ENCODE measurements at regions not wholly inside any gene's neighbourhood (a gene's known extent, or its start where the extent isn't known, plus 50 kb on each side); places are given as distances from the start of the nearest gene placed in this dataset.

GRCh38 chr6:121896363-121896762, 460.9 kb downstream of the GJA1 start:
- no peaks in the 10 kb centered on the region for H3K36me3 ChIP-seq (ENCODE audit: control insufficient read depth in 4 of 4, insufficient read depth in 3 of 4, low read depth in 1 of 4, low read length in 3 of 4)
- TF ChIP-seq EGR1 (IDR thresholded peaks at IDR 0.05; ENCODE audit: low read depth in 2 of 2) (no peak), ZBTB33 (IDR thresholded peaks at IDR 0.05) (no peak), REST (IDR thresholded peaks at IDR 0.05) (no peak), FOXA1 (IDR thresholded peaks at IDR 0.05) (no peak), RAD21 (IDR thresholded peaks at IDR 0.05) (no peak), HNF4A (conservative IDR thresholded peaks at IDR 0.05) (no peak), YY1 (IDR thresholded peaks at IDR 0.05) (no peak)
- no peak for DNase-seq (ENCODE audit: low spot score)
- no peak overlapping the region for H3K4me3 ChIP-seq (ENCODE audit: low read depth in 1 of 3, low read length in 3 of 3)
- no peaks in the 10 kb centered on the region for H3K9me3 ChIP-seq (ENCODE audit: control insufficient read depth in 4 of 4, low read length in 3 of 4)
- no peaks in the 10 kb centered on the region for H3K27me3 ChIP-seq (ENCODE audit: control insufficient read depth in 4 of 4, insufficient read depth in 4 of 4, low read length in 3 of 4)
- WGBS, result 61% methylated on average over 1 of the region's 1 CpG
- H3K4me1 ChIP-seq (ENCODE audit: control insufficient read depth in 4 of 4, insufficient read depth in 4 of 4, low read length in 3 of 4), result no peaks in the 10 kb centered on the region
- H3K9ac ChIP-seq (ENCODE audit: low read depth in 1 of 2, low read length in 2 of 2), result no peak overlapping the region
- H3K27ac ChIP-seq (ENCODE audit: low read depth in 1 of 2, low read length in 2 of 2), result no peak overlapping the region

GRCh38 chr6:121896771-121897170, 461.3 kb downstream of the GJA1 start:
- Histone ChIP-seq H3K4me3 (ENCODE audit: low read depth in 1 of 3, low read length in 3 of 3) (no peak overlapping the region), H3K27ac (ENCODE audit: low read depth in 1 of 2, low read length in 2 of 2) (no peak overlapping the region), H3K9ac (ENCODE audit: low read depth in 1 of 2, low read length in 2 of 2) (no peak overlapping the region), H3K9me3 (ENCODE audit: control insufficient read depth in 4 of 4, low read length in 3 of 4) (no peaks in the 10 kb centered on the region), H3K27me3 (ENCODE audit: control insufficient read depth in 4 of 4, insufficient read depth in 4 of 4, low read length in 3 of 4) (no peaks in the 10 kb centered on the region), H3K4me1 (ENCODE audit: control insufficient read depth in 4 of 4, insufficient read depth in 4 of 4, low read length in 3 of 4) (no peaks in the 10 kb centered on the region), H3K36me3 (ENCODE audit: control insufficient read depth in 4 of 4, insufficient read depth in 3 of 4, low read depth in 1 of 4, low read length in 3 of 4) (no peaks in the 10 kb centered on the region)
- 72% methylated on average over 3 of the region's 3 CpGs for WGBS
- no peak for DNase-seq (ENCODE audit: low spot score)
- no peak for TF ChIP-seq NR2F2 (IDR thresholded peaks at IDR 0.05)
- TF ChIP-seq CTCF (IDR thresholded peaks at IDR 0.05; ENCODE audit: low read depth, low read length, missing input control), result no peak
- TF ChIP-seq FOXA1 (IDR thresholded peaks at IDR 0.05), result no peak
- no peak for TF ChIP-seq REST (IDR thresholded peaks at IDR 0.05)
- no peak for TF ChIP-seq HNF4A (conservative IDR thresholded peaks at IDR 0.05)

Measured in liver (tissue), 8 donors.